ENCODE measurements at regions not wholly inside any gene's neighbourhood (a gene's known extent, or its start where the extent isn't known, plus 50 kb on each side); places are given as distances from the start of the nearest gene placed in this dataset.

GRCh38 chr22:47610281-47610680 lies 847.8 kb downstream of the TBC1D22A start:
- DNase-seq (ENCODE audit: low read depth in 4 of 4, low spot score in 3 of 4): no peak

DNA sequence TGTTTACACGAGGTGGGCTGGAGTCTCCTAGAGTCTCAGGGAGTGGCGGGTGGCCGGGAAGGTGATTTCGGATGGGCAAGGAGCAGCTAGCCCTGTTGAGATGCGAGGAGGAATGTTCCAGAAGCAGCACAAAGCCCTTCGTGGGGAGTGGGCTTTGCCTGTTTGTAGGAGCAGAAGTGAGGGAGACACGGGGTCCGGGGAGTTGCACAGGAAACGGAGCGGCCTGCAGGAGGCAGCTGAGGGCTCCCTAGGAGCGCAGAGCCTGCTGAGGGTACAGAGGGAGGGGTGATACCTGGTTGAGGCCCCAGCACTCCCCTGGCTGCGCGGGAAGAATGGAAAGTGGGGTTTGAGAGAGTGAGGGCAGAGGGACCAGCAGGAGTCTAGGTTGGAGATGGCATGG lies 847.2 kb downstream of the TBC1D22A start:
- no peak for DNase-seq (ENCODE audit: low read depth in 4 of 4, low spot score in 3 of 4)

GRCh38 chr22:47608421-47608820 lies 846.0 kb downstream of the TBC1D22A start:
- no peak for DNase-seq (ENCODE audit: low read depth in 4 of 4, low spot score in 3 of 4)

GRCh38 chr22:47607486-47607885 lies 845.0 kb downstream of the TBC1D22A start:
- no peak for DNase-seq (ENCODE audit: low read depth in 4 of 4, low spot score in 3 of 4)

GRCh38 chr22:47606426-47606825 lies 844.0 kb downstream of the TBC1D22A start:
- DNase-seq (ENCODE audit: low read depth in 4 of 4, low spot score in 3 of 4): no peak

DNA sequence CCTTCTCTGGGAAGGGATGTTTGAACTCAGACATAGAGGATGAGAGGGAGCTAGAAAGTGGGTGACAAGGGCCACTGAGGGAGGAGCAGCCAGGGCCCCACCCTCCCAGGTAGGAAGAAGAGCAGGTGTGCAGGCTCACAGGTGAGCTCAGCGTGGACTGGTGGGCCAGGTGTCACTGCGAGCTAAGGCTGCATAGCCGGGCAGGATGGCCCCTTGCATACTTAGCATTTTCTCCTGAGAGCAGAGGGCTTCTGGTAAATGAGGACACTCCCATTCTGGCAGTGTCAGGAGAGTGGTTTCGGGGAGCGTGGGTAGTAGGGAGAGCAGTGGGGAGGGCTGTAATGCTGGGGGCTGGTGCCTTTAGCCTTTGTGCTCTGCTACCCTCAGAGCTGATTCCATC lies 843.4 kb downstream of the TBC1D22A start:
- no peak for DNase-seq (ENCODE audit: low read depth in 4 of 4, low spot score in 3 of 4)

GRCh38 chr22:47605441-47605840 lies 843.0 kb downstream of the TBC1D22A start:
- no peak for DNase-seq (ENCODE audit: low read depth in 4 of 4, low spot score in 3 of 4)

DNA sequence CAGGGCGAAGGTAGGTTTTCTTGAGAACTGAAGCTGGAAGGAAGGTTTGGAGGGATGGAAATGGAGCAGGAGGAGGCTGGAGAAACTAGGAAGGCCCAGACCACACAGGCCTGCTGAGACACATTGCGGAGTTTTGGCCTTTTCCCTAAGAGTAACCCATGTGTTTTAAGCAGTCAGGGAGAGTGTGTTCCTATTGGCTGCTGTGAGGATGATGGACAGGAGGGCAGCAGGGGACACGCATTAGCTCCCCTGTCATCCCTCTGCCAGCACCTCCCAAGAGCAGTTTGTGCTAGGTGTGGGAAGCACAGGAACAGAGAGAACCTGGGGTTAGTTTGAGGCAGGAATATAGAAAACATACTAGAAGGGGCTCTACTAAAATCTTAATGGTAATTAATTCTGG lies 842.1 kb downstream of the TBC1D22A start:
- no peak for DNase-seq (ENCODE audit: low read depth in 4 of 4, low spot score in 3 of 4)

DNA sequence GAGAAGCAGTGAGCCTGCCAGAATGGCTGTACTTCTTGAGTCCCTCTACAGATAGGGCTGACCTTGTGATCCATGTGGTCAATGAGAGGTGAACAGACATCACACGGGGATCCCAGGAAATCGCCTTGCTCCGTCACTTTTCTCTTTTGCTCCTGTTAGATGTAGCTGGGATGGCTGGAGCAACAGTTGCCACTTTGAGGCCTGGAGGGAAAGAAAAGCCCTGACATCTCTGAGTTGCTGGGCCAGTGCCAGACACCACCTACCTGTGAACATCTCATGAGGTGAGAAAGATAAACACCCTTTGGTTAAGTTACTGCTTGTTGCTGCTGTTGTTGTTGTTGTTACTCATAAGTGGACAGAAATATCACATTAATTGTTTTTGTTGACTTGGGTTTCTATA lies 840.3 kb downstream of the TBC1D22A start:
- DNase-seq (ENCODE audit: low read depth in 4 of 4, low spot score in 3 of 4): no peak

GRCh38 chr22:47601666-47602065 lies 839.2 kb downstream of the TBC1D22A start:
- no peak for DNase-seq (ENCODE audit: low read depth in 4 of 4, low spot score in 3 of 4)

GRCh38 chr22:47600791-47601625 lies 838.6 kb downstream of the TBC1D22A start:
- DNase-seq (ENCODE audit: low read depth in 4 of 4, low spot score in 3 of 4): no peak

- DNase-seq (ENCODE audit: low read depth in 4 of 4, low spot score in 3 of 4): no peak
These were observed 837.8 kb downstream of the TBC1D22A start for GRCh38 chr22:47600281-47600680.

- DNase-seq (ENCODE audit: low read depth in 4 of 4, low spot score in 3 of 4): no peak
These were observed 837.3 kb downstream of the TBC1D22A start for GRCh38 chr22:47599753-47600152.

DNA sequence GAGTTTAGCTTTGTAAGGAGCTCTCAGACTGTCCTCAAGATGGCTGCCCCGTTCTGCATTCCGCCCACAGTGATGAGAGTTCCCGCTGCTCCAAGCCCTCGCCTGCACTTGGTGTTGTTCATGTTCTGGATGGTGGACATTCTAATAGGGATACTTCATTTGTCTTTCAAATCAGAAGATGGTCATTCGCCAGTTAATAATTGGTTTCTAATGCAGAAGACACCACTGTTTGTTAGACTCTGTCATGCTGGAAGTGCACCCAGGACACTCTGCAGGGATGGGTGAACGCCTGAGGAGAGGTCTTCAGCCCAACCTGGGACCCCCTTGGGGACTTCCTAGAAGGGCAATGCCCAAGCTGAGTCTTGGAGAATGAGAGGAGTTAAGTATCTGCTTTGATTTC lies 836.4 kb downstream of the TBC1D22A start:
- no peak for DNase-seq (ENCODE audit: low read depth in 4 of 4, low spot score in 3 of 4)

- no peak for DNase-seq (ENCODE audit: low read depth in 4 of 4, low spot score in 3 of 4)
These were observed 834.6 kb downstream of the TBC1D22A start for GRCh38 chr22:47597041-47597440.

- DNase-seq (ENCODE audit: low read depth in 4 of 4, low spot score in 3 of 4): no peak
These were observed 833.8 kb downstream of the TBC1D22A start for GRCh38 chr22:47596176-47596690.

DNA sequence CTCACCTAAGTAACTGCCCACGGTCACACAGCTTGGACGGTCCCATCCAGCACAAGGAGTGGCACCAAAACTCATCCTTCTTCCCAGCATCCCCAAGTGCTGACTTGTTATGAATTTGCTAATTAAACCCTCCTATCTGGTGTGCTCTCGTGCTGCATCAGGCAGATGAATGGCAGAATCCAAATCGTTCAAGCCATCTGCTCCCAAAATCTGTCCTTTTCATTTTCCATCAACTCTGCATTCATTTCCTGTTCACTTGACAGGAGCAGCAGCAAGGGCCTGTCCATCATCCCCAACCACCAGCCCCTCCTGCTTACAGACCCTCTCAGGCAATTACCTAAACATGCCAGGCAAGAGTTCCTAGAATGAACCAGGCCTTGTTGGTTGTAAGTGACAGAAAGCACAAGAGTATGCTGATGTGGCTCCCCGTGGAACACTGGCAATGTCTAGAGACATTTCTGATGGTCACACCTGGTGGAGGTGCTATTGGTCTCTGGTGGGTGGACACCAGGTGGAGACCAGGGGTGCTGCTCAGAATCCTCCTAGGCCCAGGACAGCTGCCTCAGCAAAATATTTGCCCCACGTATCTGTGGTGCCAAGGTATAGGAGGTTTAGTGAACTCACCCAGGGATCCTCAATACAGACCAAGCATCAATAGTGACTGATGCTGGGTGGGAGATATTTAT lies 832.5 kb downstream of the TBC1D22A start:
- DNase-seq (ENCODE audit: low read depth in 4 of 4, low spot score in 3 of 4): no peak

DNA sequence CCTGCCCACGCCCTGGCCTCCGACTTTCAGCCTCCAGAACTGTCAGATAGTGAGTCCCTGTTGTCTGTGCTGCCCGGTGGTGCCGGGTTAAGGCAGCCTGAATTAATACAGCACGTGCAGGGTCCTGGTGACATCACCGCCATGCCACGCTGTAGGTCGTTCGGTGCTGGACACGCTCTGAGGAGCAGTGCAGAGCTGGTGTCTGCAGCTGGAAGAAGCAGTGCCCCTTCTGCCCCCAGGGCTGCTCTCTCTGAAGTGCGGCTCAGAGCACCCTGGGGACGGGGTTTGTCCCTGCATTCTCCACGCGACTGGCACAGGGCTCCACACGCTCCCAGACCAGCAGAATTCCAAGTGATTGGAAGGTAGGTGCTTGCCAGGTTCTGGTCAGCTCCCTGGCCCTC lies 831.5 kb downstream of the TBC1D22A start:
- no peak for DNase-seq (ENCODE audit: low read depth in 4 of 4, low spot score in 3 of 4)

GRCh38 chr22:47593291-47593690 lies 830.8 kb downstream of the TBC1D22A start:
- no peak for DNase-seq (ENCODE audit: low read depth in 4 of 4, low spot score in 3 of 4)

DNA sequence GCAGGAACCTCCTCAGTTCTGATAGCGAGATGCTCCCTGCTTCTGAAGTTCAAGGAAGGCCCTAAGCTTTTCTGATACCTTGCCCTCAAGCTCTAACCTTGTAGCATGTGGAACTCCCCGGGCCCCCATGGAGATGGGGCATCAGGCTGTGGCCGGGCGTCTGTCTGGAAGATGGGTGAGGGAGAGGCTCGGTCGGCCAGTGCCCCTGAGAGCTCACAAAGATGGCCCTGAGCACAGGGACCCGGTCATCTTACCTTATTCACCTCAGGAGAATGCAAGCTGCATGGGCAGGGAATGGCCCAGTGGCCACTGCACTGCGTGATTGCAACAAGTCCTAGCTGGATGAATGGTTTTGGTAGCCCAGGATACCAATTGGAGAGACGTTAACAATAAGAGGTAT lies 830.3 kb downstream of the TBC1D22A start:
- no peak for DNase-seq (ENCODE audit: low read depth in 4 of 4, low spot score in 3 of 4)

- no peak for DNase-seq (ENCODE audit: low read depth in 4 of 4, low spot score in 3 of 4)
These were observed 829.3 kb downstream of the TBC1D22A start for GRCh38 chr22:47591709-47592108.

- no peak for DNase-seq (ENCODE audit: low read depth in 4 of 4, low spot score in 3 of 4)
These were observed 828.6 kb downstream of the TBC1D22A start for GRCh38 chr22:47591016-47591415.
